HCT116 (cell line): ENCODE measurements at regions not wholly inside any gene's neighbourhood (a gene's known extent, or its start where the extent isn't known, plus 50 kb on each side); places are given as distances from the start of the nearest gene placed in this dataset.

Experiments
- ATF3 ChIP-seq: IDR thresholded peaks from 2 replicates; pipeline ENCODE4 v1.6.1; 2012
- CTCF ChIP-seq, 3 experiments: fragments of 200-600 bp in 1 of 3; sonication (generic) in 1 of 3; IDR thresholded peaks in 2 of 3; conservative IDR thresholded peaks in 1 of 3; 2 replicates each; pipeline ENCODE4 v1.5.1; 2012 to 2017; ENCODE audit warnings: low read depth in 2 of 3, low read length in 2 of 3, antibody characterized with exemption in 1 of 3, borderline replicate concordance in 1 of 3, control low read depth in 1 of 3, mild to moderate bottlenecking in 1 of 3, mixed read lengths in 1 of 3, mixed run types in 1 of 3, moderate library complexity in 1 of 3; ENCODE audit not compliant: insufficient read depth in 1 of 3
- EZH2 ChIP-seq: fragments of 200-600 bp; sonication (generic); IDR thresholded peaks from 2 replicates; pipeline ENCODE4 v1.6.1; 2017; ENCODE audit warnings: antibody characterized with exemption, mixed run types
- JUND ChIP-seq: IDR thresholded peaks from 2 replicates; pipeline ENCODE4 v1.6.1; 2012
- MAX ChIP-seq: IDR thresholded peaks from 2 replicates; pipeline ENCODE4 v1.6.1; 2012
- POLR2A ChIP-seq: IDR thresholded peaks from 2 replicates; pipeline ENCODE4 v1.7.0; 2011; ENCODE audit warnings: borderline replicate concordance; ENCODE audit not compliant: insufficient read depth, insufficient read length; ENCODE audit errors: extremely low read depth
- POLR2AphosphoS5 ChIP-seq: IDR thresholded peaks from 2 replicates; pipeline ENCODE4 v1.6.1; 2011; ENCODE audit warnings: mild to moderate bottlenecking, low read depth, low read length, moderate library complexity
- REST ChIP-seq: IDR thresholded peaks from 2 replicates; pipeline ENCODE4 v1.6.1; 2012; ENCODE audit warnings: low read depth
- SIN3A ChIP-seq: IDR thresholded peaks from 2 replicates; pipeline ENCODE4 v1.6.1; 2012; ENCODE audit warnings: low read depth
- TCF7L2 ChIP-seq: IDR thresholded peaks from 2 replicates; pipeline ENCODE4 v1.7.0; 2011; ENCODE audit warnings: borderline replicate concordance, inconsistent platforms; ENCODE audit not compliant: insufficient read depth, insufficient read length; ENCODE audit errors: extremely low read depth
- ZNF274 ChIP-seq: fragments of 200-500 bp; sonication (Bioruptor generic); IDR thresholded peaks from 2 replicates; pipeline ENCODE4 v1.6.1; 2014; ENCODE audit warnings: mild to moderate bottlenecking, low read depth, low read length, inconsistent platforms

GRCh38 chr3:99532246-99532645, 106.1 kb upstream of the COL8A1 start:
- no peak for TF ChIP-seq REST
- TF ChIP-seq CTCF (IDR thresholded peaks at IDR 0.05 in 2 of 3, conservative IDR thresholded peaks at IDR 0.05 in 1 of 3; ENCODE audit: borderline replicate concordance in 1 of 3, insufficient read depth in 1 of 3, low read depth in 2 of 3, low read length in 2 of 3), result peak; percentile 42 to 82 (median 76); a peak in 5 of 6 replicates
- no peak for TF ChIP-seq ATF3
- TF ChIP-seq SIN3A, result no peak
- no peak for TF ChIP-seq POLR2AphosphoS5
- TF ChIP-seq TCF7L2, result peak; percentile 57
- TF ChIP-seq EZH2, result no peak
- TF ChIP-seq ZNF274, result no peak
- no peak for TF ChIP-seq MAX
- no peak for TF ChIP-seq POLR2A
- TF ChIP-seq JUND, result no peak
